DMS114 treated with DMSO at 0.1 percent for 48 hours (cell line): ENCODE measurements at regions not wholly inside any gene's neighbourhood (a gene's known extent, or its start where the extent isn't known, plus 50 kb on each side); places are given as distances from the start of the nearest gene placed in this dataset.

Experiments used
- DNase-seq: peaks from one replicate; lab custom pipeline; 2025; ENCODE audit not compliant: unreplicated experiment; lab: John Stamatoyannopoulos, UW

GRCh38 chr12:84741692-84742091 is 170.9 kb downstream of the SLC6A15 start:
- no peak for DNase-seq

DNA sequence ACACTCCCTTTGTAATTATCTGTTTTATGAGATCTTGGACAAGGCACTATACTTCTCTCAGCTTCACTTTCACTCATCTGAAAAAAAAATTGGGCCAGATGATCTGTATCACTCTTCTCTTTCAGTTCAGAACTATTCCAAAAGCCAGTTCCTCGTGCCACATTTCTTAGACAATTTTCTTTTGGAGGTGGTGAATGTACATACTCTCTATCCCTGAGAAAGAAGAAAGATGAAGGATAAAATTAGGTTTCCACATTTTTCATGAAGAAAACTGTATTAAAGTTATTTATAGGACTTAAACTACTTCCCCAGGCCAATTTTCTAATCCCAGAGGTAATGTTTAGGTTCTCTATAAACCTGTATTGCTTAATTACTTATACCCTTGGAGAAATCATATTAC is 171.6 kb downstream of the SLC6A15 start:
- DNase-seq: no peak

GRCh38 chr12:84740602-84741001 is 172.0 kb downstream of the SLC6A15 start:
- no peak for DNase-seq

DNA sequence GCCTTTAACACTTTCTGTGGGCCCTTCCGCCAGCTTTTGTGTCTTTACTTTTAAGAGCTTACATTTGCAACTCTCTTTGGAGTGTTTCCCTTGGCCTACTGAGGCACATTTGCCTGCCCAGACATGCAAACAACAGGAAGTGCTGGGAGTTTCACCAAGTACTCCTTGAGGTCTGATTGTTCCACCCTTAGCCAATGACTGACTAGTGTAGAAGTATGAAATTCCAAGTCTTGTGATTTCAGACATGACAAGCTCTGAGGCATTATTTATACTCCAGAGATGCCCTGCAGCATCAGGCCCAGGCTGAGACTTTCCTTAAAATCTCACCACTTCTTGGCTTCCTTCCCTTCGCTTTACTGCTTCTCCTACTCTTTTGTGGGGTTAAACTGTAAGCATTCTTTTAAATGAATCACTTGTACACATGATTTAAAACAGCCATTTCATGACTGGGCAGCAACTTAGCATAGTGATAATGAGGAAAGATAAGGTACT is 174.1 kb downstream of the SLC6A15 start:
- DNase-seq: no peak

DNA sequence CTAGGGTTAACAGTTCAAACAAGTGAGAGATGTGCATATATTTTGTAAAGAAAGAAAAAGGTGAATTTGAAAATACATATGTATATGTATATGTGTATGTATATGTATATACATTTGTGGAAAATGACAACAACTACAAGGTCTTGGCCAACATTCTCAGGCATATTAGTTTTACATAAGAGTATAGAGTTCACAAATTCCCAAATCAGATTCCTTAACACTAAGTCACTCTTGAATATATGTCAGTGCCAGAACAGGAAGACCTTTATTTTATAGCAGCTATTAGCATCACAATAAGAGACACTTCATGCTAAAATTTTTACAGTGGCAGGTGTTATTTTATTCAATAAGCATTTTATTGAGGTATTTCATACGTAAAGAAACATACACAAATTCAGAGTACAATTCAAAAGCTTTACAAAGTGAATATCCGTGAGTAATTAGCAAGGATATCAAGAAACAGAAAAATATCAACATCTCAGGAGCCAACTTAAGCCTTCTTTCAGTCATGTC is 179.7 kb downstream of the SLC6A15 start:
- DNase-seq: no peak

DNA sequence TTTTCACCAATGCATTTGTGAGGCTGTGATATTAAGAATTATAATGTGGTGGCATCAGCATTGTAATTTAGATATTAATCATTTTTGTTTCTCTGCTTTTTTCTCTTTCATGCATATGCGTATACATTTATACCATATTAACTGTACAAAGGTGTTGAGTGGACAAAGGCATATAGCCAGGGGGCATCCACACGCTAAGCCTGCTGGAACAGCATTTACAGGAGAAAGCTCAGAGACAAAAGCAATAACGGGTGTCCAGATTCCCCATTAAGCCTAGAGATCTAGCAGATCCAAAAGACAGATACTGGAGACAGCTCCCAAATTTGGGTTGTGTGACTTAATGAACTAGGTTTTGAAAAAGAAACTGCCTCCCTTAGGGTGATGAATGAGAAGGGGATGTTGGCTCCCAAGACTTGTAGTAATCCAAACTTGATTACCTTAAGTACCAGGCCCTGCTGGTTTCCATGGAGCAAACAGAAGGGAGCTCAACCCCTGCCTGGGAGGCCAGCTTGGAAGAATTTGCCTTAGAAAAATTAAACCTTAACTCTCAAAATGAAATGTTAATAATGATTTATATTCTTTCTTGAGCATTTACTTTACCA is 181.9 kb downstream of the SLC6A15 start:
- peak; percentile 80 for DNase-seq

DNA sequence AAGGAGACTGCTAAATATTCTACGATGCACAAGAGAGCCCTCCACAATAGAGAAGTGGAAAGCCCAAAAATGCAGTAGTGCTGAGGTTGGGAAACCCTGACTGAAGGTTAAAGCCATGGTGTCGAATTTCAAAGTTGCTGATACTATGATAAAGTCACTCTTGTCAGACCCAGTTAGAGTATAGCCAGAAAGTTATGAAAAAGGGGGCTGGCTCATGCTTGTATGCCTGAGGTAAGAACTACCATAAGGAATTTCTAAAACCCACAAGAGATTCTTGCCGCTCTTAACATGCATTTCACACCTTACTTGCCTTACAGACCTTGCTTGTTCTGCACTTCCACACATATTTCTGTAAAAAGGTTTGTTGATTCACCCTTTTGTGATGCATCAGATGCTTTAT is 184.6 kb downstream of the SLC6A15 start:
- no peak for DNase-seq

- no peak for DNase-seq
These were observed 185.8 kb downstream of the SLC6A15 start for GRCh38 chr12:84726780-84727179.

DNA sequence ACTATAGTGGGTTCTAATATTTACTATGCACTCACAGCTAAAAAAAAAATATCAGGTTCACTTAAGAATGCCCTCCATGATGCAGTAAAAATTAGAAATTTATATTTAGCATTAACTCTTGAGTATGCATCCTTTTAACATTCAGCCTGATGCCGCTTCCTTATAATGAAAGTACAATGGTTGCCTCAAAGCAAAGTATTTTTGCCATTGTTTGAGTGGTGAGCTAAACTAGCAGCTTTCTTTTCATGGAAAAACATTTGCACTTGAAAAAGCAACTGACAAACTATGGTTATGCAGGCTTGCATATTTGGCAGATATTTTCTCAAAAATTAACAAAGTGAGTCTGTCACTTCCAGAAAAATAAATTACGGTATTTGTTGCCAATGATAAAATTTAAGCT is 188.6 kb downstream of the SLC6A15 start:
- DNase-seq: no peak

- DNase-seq: no peak
These were observed 192.6 kb downstream of the SLC6A15 start for GRCh38 chr12:84719997-84720396.

DNA sequence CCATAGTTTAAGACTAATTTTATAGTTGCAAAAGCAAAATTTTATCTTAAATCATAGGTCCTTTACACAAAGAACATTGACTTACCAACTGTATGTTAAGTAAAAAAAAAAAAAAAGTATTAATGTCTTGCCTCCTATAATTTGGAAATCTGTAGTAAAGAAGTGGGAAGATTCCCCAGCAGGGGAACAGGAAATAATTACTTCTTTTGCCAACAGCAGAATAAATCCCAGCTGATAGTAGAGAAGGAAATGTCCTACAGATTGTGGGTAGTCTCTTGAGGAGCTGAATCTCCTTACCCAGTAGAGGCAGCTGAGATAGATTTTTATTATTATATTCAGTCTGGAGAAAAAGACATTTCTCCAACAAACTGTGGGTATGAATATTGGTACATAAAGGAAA is 193.7 kb downstream of the SLC6A15 start:
- DNase-seq: no peak

DNA sequence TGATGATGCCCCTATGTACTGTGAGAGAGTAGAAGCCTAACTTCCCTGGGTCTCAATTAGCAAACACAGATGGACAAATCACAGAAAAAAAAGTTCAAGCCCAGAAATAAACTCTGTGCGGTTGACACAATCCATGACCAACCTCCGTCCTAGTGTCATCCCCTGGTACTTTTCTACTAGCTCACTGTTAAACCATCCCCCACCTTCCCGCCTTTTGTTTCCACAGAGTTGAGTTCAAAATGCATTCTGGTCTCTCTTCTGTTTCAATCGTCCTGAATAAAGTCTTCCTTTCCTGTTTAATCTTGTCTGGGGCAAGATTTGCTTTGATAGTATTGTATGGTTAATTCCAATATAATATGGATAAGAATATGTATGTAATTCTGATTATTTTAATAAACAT is 199.9 kb downstream of the SLC6A15 start:
- no peak for DNase-seq

DNA sequence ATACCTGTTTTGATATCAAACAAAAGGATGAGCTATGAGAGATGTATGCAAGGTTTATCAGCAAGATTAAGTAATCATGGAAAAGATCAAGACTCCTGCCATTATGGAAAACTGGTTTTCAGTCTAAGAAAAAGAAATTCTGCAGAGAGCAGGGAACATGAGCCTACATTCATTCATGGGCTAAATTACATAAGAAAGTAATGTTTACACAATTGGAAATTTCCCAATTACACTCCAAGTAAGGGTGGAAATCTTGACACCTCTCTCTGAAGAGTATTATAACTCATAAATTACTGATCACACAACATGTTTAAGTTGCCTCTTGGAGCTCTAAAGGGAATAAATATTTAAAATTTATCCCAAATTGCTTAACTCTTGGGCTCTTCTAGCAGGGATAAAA is 206.2 kb downstream of the SLC6A15 start:
- DNase-seq: no peak

- no peak for DNase-seq
These were observed 207.7 kb downstream of the SLC6A15 start for GRCh38 chr12:84704856-84705255.

DNA sequence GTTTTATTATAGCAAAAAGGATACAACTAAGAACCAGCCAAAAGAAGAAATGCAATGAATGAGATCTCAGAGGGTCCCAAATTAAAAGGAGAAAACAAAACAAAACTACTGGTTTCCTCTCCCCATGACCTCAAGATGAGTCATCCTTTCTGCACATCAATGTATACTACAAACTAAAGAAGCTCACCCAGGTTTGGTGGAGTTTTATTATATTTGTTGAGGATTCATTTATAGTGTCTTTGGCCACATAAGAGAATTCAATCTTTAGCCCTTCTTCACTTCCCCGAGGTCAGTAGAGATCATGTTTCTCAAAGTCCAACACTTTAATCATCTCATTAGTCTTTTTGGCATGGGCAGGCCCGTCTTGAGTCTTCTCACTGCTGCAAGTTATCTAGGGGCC is 210.6 kb downstream of the SLC6A15 start:
- no peak for DNase-seq

DNA sequence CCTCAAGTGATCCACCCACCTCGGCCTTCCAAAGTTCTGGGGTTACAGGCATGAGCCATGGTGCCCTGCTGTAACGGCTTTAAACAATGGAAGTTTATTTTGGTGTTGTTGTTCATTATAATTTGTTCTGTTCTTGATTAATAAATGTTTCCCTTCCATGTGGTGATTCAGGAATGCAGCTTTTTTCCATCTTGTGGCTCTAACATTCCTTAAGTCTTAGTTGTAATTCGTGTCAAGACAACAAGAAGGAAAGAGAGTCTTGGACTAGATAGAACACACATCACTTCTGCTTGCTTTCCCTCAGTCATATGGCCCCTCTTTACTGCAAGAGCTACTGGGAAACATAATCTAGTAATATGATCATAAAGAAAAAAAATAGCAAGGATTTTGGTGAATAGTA is 211.6 kb downstream of the SLC6A15 start:
- DNase-seq: no peak

DNA sequence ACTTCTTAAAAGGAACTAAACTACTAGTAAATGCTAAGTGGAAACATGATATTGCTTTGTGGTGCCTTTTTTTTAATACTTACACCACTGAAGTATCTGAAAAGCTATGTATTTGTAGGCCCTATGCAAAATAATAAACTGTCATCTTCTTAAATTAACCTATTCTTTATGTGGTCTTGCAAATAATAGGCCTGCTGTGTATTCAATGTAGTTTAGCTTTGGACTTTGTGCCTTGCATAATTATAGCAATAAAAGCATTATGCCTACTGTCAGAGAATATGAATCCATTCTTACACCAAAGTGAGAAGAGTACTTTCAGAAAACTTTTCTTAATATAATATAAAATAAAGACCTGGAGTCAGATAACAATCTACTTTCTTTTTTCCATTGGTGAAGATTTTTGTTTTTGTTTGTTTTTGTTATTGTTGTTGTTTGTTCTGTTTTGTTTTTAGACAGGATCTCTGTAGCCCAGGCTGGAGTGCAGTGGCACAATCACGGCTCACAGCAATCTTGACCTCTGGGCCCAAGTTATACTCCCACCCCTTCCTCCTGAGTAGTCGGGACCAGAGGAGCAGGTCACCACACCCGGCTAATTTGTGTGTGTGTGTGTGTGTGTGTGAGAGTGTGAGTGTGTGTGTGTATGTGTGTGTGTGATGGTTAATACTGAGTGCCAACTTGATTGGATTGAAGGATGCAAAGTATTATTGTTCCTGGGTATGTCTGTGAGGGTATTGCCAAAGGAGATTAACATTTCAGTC is 213.8 kb downstream of the SLC6A15 start:
- DNase-seq: no peak

GRCh38 chr12:84696908-84697540 is 215.6 kb downstream of the SLC6A15 start:
- DNase-seq: peak; percentile 87

GRCh38 chr12:84696281-84696680 is 216.3 kb downstream of the SLC6A15 start:
- peak; percentile 74 for DNase-seq

GRCh38 chr12:84694116-84694515 is 218.5 kb downstream of the SLC6A15 start:
- peak; percentile 73 for DNase-seq

DNA sequence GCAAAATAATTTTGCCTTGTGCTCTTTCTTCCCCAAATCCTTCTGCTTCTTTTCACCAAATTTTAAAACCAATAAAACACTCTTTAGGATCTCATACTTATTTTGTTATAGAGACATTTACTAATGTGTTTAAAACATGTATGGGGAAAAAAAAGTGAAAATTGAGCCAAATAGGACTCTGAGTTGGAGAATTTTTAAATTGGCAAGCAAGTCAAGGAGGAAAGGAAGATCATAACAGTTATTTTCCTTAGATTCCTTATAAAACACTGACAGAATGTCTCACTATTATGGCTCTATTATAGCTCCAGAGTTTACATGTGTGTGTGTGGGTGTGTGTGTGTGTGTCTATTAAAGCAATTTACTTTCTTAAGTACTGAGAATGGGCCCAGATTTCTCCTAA is 220.5 kb downstream of the SLC6A15 start:
- DNase-seq: no peak

- DNase-seq: no peak
These were observed 221.3 kb downstream of the SLC6A15 start for GRCh38 chr12:84691266-84691665.
